Suppressor macrophage treated with lipopolysaccharide for 4 hours (primary cell): ENCODE measurements at regions not wholly inside any gene's neighbourhood (a gene's known extent, or its start where the extent isn't known, plus 50 kb on each side); places are given as distances from the start of the nearest gene placed in this dataset.
"Not testable (repeated sequence)": the region's sequence is repeated elsewhere in the genome, so short reads cannot be mapped to it uniquely, and the experiment has no call there.

Source experiments
- DNase-seq: peaks from one replicate; pipeline ENCODE4 v3.0.0-alpha.2; 2020

GRCh38 chr15:85267158-85267857 is 113.1 kb upstream of the AKAP13 start:
- not testable (repeated sequence) for DNase-seq

GRCh38 chr15:85274315-85275050 is 105.9 kb upstream of the AKAP13 start:
- no peak for DNase-seq

GRCh38 chr15:85276508-85276907 is 103.9 kb upstream of the AKAP13 start:
- no peak for DNase-seq

GRCh38 chr15:85276921-85277320 is 103.5 kb upstream of the AKAP13 start:
- DNase-seq, result no peak

- no peak for DNase-seq
Observed at GRCh38 chr15:85277847-85278370, 102.5 kb upstream of the AKAP13 start.

GRCh38 chr15:85280203-85280602 is 100.2 kb upstream of the AKAP13 start:
- DNase-seq, result peak; percentile 24

GRCh38 chr15:85281293-85281882 is 99.0 kb upstream of the AKAP13 start:
- DNase-seq, result no peak

GRCh38 chr15:85282504-85283115 is 97.8 kb upstream of the AKAP13 start:
- DNase-seq, result no peak

- not testable (repeated sequence) for DNase-seq
Observed at GRCh38 chr15:85283815-85284214, 96.6 kb upstream of the AKAP13 start.

- no peak for DNase-seq
Observed at GRCh38 chr15:85284497-85284896, 95.9 kb upstream of the AKAP13 start.

GRCh38 chr15:85289677-85290365 is 90.6 kb upstream of the AKAP13 start:
- peak; percentile 50 for DNase-seq

GRCh38 chr15:85292583-85292982 is 87.8 kb upstream of the AKAP13 start:
- not testable (repeated sequence) for DNase-seq

- DNase-seq, result peak; percentile 72
Observed at GRCh38 chr15:85296615-85297402, 83.6 kb upstream of the AKAP13 start.

- no peak for DNase-seq
Observed at GRCh38 chr15:85297537-85297936, 82.9 kb upstream of the AKAP13 start.

GRCh38 chr15:85298366-85298765 is 82.0 kb upstream of the AKAP13 start:
- no peak for DNase-seq

- no peak for DNase-seq
Observed at GRCh38 chr15:85298941-85299340, 81.5 kb upstream of the AKAP13 start.

GRCh38 chr15:85302271-85302670 is 78.1 kb upstream of the AKAP13 start:
- DNase-seq, result no peak

GRCh38 chr15:85305050-85305449 is 75.4 kb upstream of the AKAP13 start:
- no peak for DNase-seq

GRCh38 chr15:85306946-85307686 is 73.3 kb upstream of the AKAP13 start:
- no peak for DNase-seq

- no peak for DNase-seq
Observed at GRCh38 chr15:85307687-85308045, 72.7 kb upstream of the AKAP13 start.

- no peak for DNase-seq
Observed at GRCh38 chr15:85311647-85312046, 68.8 kb upstream of the AKAP13 start.
